B cell (primary cell): ENCODE measurements at regions not wholly inside any gene's neighbourhood (a gene's known extent, or its start where the extent isn't known, plus 50 kb on each side); places are given as distances from the start of the nearest gene placed in this dataset.
"Not testable (repeated sequence)": the region's sequence is repeated elsewhere in the genome, so short reads cannot be mapped to it uniquely, and the experiment has no call there.

Source experiments
- ATAC-seq: fragments of 200-7000 bp; cut with Tn5 transposase; one replicate; pipeline ENCODE4 v1.10.0; 2021; ENCODE audit warnings: low read depth, mild to moderate bottlenecking, moderate number of reproducible peaks, moderate library complexity
- CTCF ChIA-PET: fragments of 350-600 bp; sonication (Branson Sonifier 250); formaldehyde crosslinking; loops from one replicate; lab custom pipeline; 2021; ENCODE audit warnings: antibody characterized with exemption, inconsistent platforms; lab: Charles Lee
- POLR2A ChIA-PET: fragments of 350-600 bp; sonication (Branson Sonifier 250); formaldehyde crosslinking; loops from one replicate; lab custom pipeline; 2021; ENCODE audit warnings: antibody characterized with exemption; lab: Charles Lee
- DNase-seq: peaks from one replicate; pipeline ENCODE4 v3.0.0; 2013
- H2AFZ ChIP-seq: 2 replicates; pipeline ENCODE4 v1.6.1; 2012; ENCODE audit warnings: mild to moderate bottlenecking, low read depth, low read length; ENCODE audit not compliant: insufficient read depth, poor library complexity, severe bottlenecking
- H3K27ac ChIP-seq, 2 donors: 1 replicate in 1 of 2; 2 replicates in 1 of 2; pipeline ENCODE4 v1.5.1; 2012 to 2013; ENCODE audit warnings: low read length in 2 of 2, mild to moderate bottlenecking in 2 of 2, moderate library complexity in 1 of 2
- H3K27me3 ChIP-seq, 4 experiments: fragments of 200-600 bp in 1 of 4; sonication (generic) in 1 of 4; replicated peaks in 1 of 4; 1 replicate in 2 of 4; 2 replicates in 2 of 4; pipeline versions ENCODE4 v1.6.1 to v1.7.0; 2013 to 2016; ENCODE audit warnings: low read length in 3 of 4, mild to moderate bottlenecking in 2 of 4, mixed read lengths in 1 of 4, moderate library complexity in 1 of 4; ENCODE audit not compliant: insufficient read depth in 4 of 4, control insufficient read depth in 3 of 4; ENCODE audit errors: control extremely low read depth in 1 of 4
- H3K36me3 ChIP-seq, 2 experiments: replicated peaks in 1 of 2; 1 replicate in 1 of 2; 2 replicates in 1 of 2; pipeline versions ENCODE4 v1.6.1 to v1.7.1; 2013; ENCODE audit warnings: low read length in 1 of 2; ENCODE audit not compliant: insufficient read depth in 2 of 2, control insufficient read depth in 1 of 2; ENCODE audit errors: control extremely low read depth in 1 of 2, extremely low read depth in 1 of 2
- H3K4me1 ChIP-seq, 2 donors: fragments of 200-600 bp in 1 of 2; sonication (generic) in 1 of 2; 1 replicate in 1 of 2; 2 replicates in 1 of 2; pipeline versions ENCODE4 v1.5.1 to v1.6.1; 2013 to 2017; ENCODE audit warnings: low read length in 2 of 2; ENCODE audit not compliant: control insufficient read depth in 2 of 2, insufficient read depth in 2 of 2
- H3K4me2 ChIP-seq: replicated peaks from 2 replicates; pipeline ENCODE3; 2012; ENCODE audit warnings: mild to moderate bottlenecking, low read depth, low read length; ENCODE audit not compliant: poor library complexity, severe bottlenecking
- H3K4me3 ChIP-seq, 5 experiments: fragments of 200-600 bp in 1 of 5; sonication (generic) in 1 of 5; 1 replicate in 3 of 5; 2 replicates in 2 of 5; pipeline versions ENCODE4 v1.5.1 to v1.7.0; 2011 to 2016; ENCODE audit warnings: low read length in 4 of 5, mild to moderate bottlenecking in 4 of 5, low read depth in 2 of 5, control low read depth in 1 of 5, moderate library complexity in 1 of 5; ENCODE audit not compliant: insufficient read depth in 1 of 5; ENCODE audit errors: control extremely low read depth in 1 of 5, extremely low read depth in 1 of 5
- H3K79me2 ChIP-seq: fragments of 200-600 bp; sonication (generic); one replicate; pipeline ENCODE4 v1.6.0; 2016; ENCODE audit warnings: low read length; ENCODE audit not compliant: control insufficient read depth, insufficient read depth
- H3K9ac ChIP-seq: fragments of 200-600 bp; sonication (generic); 2 replicates; pipeline ENCODE4 v1.6.1; 2017; ENCODE audit warnings: mild to moderate bottlenecking, low read length, moderate library complexity
- H3K9me3 ChIP-seq, 3 donors: one replicate each; pipeline versions ENCODE4 v1.6.1 to v1.7.1; 2013; ENCODE audit warnings: low read length in 2 of 3; ENCODE audit not compliant: control insufficient read depth in 2 of 3, insufficient read depth in 1 of 3; ENCODE audit errors: control extremely low read depth in 1 of 3
- H4K20me1 ChIP-seq: 2 replicates; pipeline ENCODE4 v1.6.0; 2012; ENCODE audit warnings: mild to moderate bottlenecking, low read length; ENCODE audit not compliant: insufficient read depth, control insufficient read depth, poor library complexity, severe bottlenecking
- H3K27ac Mint-ChIP-seq: one replicate; pipeline ENCODE4 v1.8.0; 2021; ENCODE audit warnings: mixed read lengths
- H3K27me3 Mint-ChIP-seq: one replicate; pipeline ENCODE4 v1.8.0; 2021; ENCODE audit warnings: mixed read lengths
- H3K4me1 Mint-ChIP-seq: one replicate; pipeline ENCODE4 v1.8.0; 2021; ENCODE audit warnings: mixed read lengths
- H3K4me3 Mint-ChIP-seq: one replicate; pipeline ENCODE4 v1.8.0; 2021; ENCODE audit warnings: mixed read lengths
- H3K9me3 Mint-ChIP-seq: one replicate; pipeline ENCODE4 v1.8.0; 2022; ENCODE audit warnings: mixed read lengths; ENCODE audit not compliant: insufficient read depth
- EZH2 ChIP-seq: IDR thresholded peaks from 2 replicates; pipeline ENCODE4 v1.6.1; 2012; ENCODE audit warnings: borderline replicate concordance, low read depth, mild to moderate bottlenecking, moderate library complexity, low read length; ENCODE audit not compliant: insufficient read depth, poor library complexity, severe bottlenecking
- WGBS: methylation state at CpG from one replicate; pipeline ENCODE4 v1.1.5; 2013; ENCODE audit warnings: missing lambda C conversion rate; ENCODE audit not compliant: insufficient coverage; 5-methylcytosine and 5-hydroxymethylcytosine counted together
- intact Hi-C: fragments of 100-400 bp; cut with micrococcal nuclease; formaldehyde crosslinking; loops from one replicate; pipeline ENCODE4 v1.10.0; 2022
- TF ChIP-seq, protein P1 (sequence below): fragments of 200-600 bp; IDR thresholded peaks from one replicate; pipeline ENCODE4 v1.8.0; 2022; ENCODE audit warnings: antibody characterized with exemption, mild to moderate bottlenecking

DNA sequence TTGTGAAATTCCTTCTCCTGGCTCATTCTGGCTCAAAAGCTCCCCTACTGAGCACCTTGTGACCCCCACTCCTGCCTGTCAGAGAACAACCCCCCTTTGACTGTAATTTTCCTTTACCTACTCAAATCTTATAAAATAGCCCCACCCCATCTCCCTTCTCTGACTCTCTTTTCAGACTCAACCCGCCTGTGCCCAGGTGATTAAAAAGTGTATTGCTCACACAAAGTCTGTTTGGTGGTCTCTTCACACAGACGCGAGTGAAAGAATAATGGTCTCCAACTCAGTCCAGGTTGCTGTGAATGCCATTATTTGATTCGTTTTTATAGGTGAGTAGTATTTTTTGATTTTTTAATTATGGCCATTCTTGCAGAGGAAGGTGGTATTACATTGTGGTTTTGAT lies 414.1 kb upstream of the FKBP1C start:
- peaks cover 4% of the 10 kb centered on the region for H3K9me3 Mint-ChIP-seq
- no peaks in the 10 kb centered on the region for H3K4me1 ChIP-seq
- WGBS: 100% methylated on average over 3 of the region's 4 CpGs
- no peak overlapping the region for H3K27ac Mint-ChIP-seq
- no peaks in the 10 kb centered on the region for H3K27me3 Mint-ChIP-seq
- intact Hi-C loops: no loop called here
- H3K9ac ChIP-seq: no peak overlapping the region
- DNase-seq (no peak), ATAC-seq (no peak)
- TF ChIP-seq, protein P1, sequence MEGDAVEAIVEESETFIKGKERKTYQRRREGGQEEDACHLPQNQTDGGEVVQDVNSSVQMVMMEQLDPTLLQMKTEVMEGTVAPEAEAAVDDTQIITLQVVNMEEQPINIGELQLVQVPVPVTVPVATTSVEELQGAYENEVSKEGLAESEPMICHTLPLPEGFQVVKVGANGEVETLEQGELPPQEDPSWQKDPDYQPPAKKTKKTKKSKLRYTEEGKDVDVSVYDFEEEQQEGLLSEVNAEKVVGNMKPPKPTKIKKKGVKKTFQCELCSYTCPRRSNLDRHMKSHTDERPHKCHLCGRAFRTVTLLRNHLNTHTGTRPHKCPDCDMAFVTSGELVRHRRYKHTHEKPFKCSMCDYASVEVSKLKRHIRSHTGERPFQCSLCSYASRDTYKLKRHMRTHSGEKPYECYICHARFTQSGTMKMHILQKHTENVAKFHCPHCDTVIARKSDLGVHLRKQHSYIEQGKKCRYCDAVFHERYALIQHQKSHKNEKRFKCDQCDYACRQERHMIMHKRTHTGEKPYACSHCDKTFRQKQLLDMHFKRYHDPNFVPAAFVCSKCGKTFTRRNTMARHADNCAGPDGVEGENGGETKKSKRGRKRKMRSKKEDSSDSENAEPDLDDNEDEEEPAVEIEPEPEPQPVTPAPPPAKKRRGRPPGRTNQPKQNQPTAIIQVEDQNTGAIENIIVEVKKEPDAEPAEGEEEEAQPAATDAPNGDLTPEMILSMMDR: no peak
- no peak for TF ChIP-seq EZH2
- H3K4me3 ChIP-seq: no peak overlapping the region
- POLR2A ChIA-PET: no interaction called here
- H3K36me3 ChIP-seq: no peaks in the 10 kb centered on the region
- H3K4me3 Mint-ChIP-seq: no peak overlapping the region
- peaks cover 0 to 3% (median 0%) of the 10 kb centered on the region in 3 donors for H3K9me3 ChIP-seq
- H4K20me1 ChIP-seq: no peaks in the 10 kb centered on the region
- no peaks in the 10 kb centered on the region for H3K27me3 ChIP-seq
- H3K27ac ChIP-seq: no peak overlapping the region
- H3K4me2 ChIP-seq: no peak overlapping the region
- no peaks in the 10 kb centered on the region for H3K79me2 ChIP-seq
- H3K4me1 Mint-ChIP-seq: no peaks in the 10 kb centered on the region
- H2AFZ ChIP-seq: no peak overlapping the region
- CTCF ChIA-PET: no interaction called here

DNA sequence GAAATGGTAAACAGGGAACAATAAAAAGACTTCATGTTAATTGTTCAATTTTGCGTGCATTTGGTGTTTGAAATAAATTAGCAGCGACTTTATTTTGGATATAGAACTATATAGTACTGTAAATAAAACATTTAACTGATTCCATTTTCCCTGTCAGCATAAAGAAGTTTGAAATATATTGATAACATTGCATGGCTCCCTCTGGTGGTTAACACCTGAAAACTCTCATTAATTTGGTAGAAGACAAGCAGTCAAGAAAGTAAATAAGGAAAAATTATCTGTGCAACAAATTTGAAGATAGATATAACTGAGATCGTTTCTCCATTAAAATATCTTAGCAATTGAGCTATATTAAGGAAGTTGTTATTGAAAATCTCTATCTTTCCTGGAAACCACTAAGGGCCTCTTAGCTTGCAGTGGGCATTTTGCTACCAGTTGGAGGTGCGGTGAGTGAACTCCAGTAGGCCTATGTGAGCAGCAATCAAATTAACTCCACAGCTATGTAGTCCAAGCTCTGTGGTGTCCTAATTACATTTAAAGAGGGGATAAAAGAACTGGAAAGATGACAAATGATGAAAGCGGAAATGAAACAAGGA lies 435.7 kb upstream of the FKBP1C start:
- H3K4me3 Mint-ChIP-seq: no peak overlapping the region
- H3K9ac ChIP-seq: no peak overlapping the region
- no CpG with 5 or more reads among the region's 5 CpGs for WGBS
- intact Hi-C loops: no loop called here
- no peaks in the 10 kb centered on the region for H3K9me3 ChIP-seq
- TF ChIP-seq, protein P1: peak; percentile 79
- no peak for TF ChIP-seq EZH2
- no peak overlapping the region for H2AFZ ChIP-seq
- H4K20me1 ChIP-seq: no peaks in the 10 kb centered on the region
- peak; percentile 33 for DNase-seq
- peak overlapping the region; percentile 17 for H3K4me2 ChIP-seq
- H3K27me3 ChIP-seq: no peaks in the 10 kb centered on the region
- no peaks in the 10 kb centered on the region for H3K27me3 Mint-ChIP-seq
- CTCF ChIA-PET: interaction anchor here (0.7 to 1.1 kb wide), 4 partner anchors 9 to 987 kb away, joined by 3 to 4 read pairs (median 3); no protein-coding TSS in a partner anchor
- no peaks in the 10 kb centered on the region for H3K9me3 Mint-ChIP-seq
- H3K27ac Mint-ChIP-seq: no peak overlapping the region
- ATAC-seq: no peak
- POLR2A ChIA-PET: no interaction called here
- no peak overlapping the region for H3K27ac ChIP-seq
- no peak overlapping the region for H3K4me3 ChIP-seq
- H3K79me2 ChIP-seq: no peaks in the 10 kb centered on the region
- peaks cover 0 to 7% of the 10 kb centered on the region in 2 donors for H3K4me1 ChIP-seq
- no peaks in the 10 kb centered on the region for H3K36me3 ChIP-seq
- H3K4me1 Mint-ChIP-seq: peaks cover 1% of the 10 kb centered on the region

DNA sequence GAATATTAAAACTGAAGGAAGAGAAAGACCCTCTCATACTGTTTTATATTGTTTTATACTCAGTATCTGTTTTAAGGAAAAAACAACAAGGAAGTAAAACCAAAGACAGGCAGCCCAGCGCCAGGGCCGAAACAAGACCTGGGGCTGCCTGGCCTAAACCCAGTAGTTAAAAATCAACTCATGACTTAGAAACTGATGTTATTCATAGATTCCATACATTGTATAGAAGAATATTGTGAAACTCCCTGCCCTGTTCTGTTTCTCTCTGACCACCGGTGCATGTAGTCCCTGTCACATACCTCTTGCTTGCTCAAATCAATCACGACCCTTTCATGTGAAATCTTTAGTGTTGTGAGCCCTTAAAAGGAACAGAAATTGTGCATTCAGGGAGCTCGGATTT lies 445.1 kb upstream of the FKBP1C start:
- H3K79me2 ChIP-seq, H3K4me3 ChIP-seq, H3K27ac Mint-ChIP-seq, POLR2A ChIA-PET, H3K4me1 Mint-ChIP-seq, H3K27me3 ChIP-seq, H3K4me3 Mint-ChIP-seq, CTCF ChIA-PET, intact Hi-C loops, H3K4me1 ChIP-seq, H4K20me1 ChIP-seq, H3K4me2 ChIP-seq, H3K9me3 Mint-ChIP-seq, DNase-seq, H3K9ac ChIP-seq, H3K9me3 ChIP-seq, H3K36me3 ChIP-seq, H2AFZ ChIP-seq, ATAC-seq, H3K27me3 Mint-ChIP-seq, H3K27ac ChIP-seq: not testable (repeated sequence)
- WGBS: no CpG with 5 or more reads among the region's 5 CpGs
